MM.1S (cell line): ENCODE measurements at regions not wholly inside any gene's neighbourhood (a gene's known extent, or its start where the extent isn't known, plus 50 kb on each side); places are given as distances from the start of the nearest gene placed in this dataset.

ENCODE experiments used
- CTCF ChIP-seq: fragments of 300-600 bp; sonication (generic); IDR thresholded peaks from 2 replicates; pipeline ENCODE4 v1.5.1; 2016; ENCODE audit warnings: antibody characterized with exemption, low read length, mixed read lengths
- EZH2phosphoT487 ChIP-seq: fragments of 300-600 bp; sonication (generic); IDR thresholded peaks from 2 replicates; pipeline ENCODE4 v1.6.1; 2018; ENCODE audit warnings: antibody characterized with exemption, low read length

GRCh38 chrX:46211079-46211478 is 334.1 kb downstream of the ZNF674 start:
- TF ChIP-seq CTCF = no peak
- TF ChIP-seq EZH2phosphoT487 = no peak
